ENCODE measurements at regions not wholly inside any gene's neighbourhood (a gene's known extent, or its start where the extent isn't known, plus 50 kb on each side); places are given as distances from the start of the nearest gene placed in this dataset.
A peak's percentile ranks its signal among the peaks of the same experiment; 100 is the strongest.

GRCh38 chr2:215831296-215831913, 181.9 kb downstream of the MREG start (continued):
- no peak for TF ChIP-seq KDM5A (IDR thresholded peaks at IDR 0.05; ENCODE audit: borderline replicate concordance, low read length)
- TF ChIP-seq ZNF317 (CRISPR knock-in tag; IDR thresholded peaks at IDR 0.05), result 0 out of 2 replicates have a peak, but pooled peaks have one; percentile 13
- TF ChIP-seq ZNF512B (CRISPR knock-in tag; IDR thresholded peaks at IDR 0.05; ENCODE audit: borderline replicate concordance), result no peak
- no peak for TF ChIP-seq ZNF563 (CRISPR knock-in tag; IDR thresholded peaks at IDR 0.05)
- TF ChIP-seq CCDC6 (CRISPR knock-in tag; IDR thresholded peaks at IDR 0.05), result no peak
- no peak for TF ChIP-seq ZNF296 (CRISPR knock-in tag; conservative IDR thresholded peaks at IDR 0.05)
- TF ChIP-seq SRF (IDR thresholded peaks at IDR 0.05; ENCODE audit: low read depth, low read length), result no peak
- no peak for TF ChIP-seq ZNF782 (CRISPR knock-in tag; IDR thresholded peaks at IDR 0.05; ENCODE audit: borderline replicate concordance)
- TF ChIP-seq ZNF446 (CRISPR knock-in tag; IDR thresholded peaks at IDR 0.05), result no peak
- TF ChIP-seq SRSF9 (IDR thresholded peaks at IDR 0.05; ENCODE audit: borderline replicate concordance, insufficient read depth, low read depth, low read length, poor library complexity, severe bottlenecking), result no peak
- TF ChIP-seq SOX6 (IDR thresholded peaks at IDR 0.05), result no peak
- TF ChIP-seq SOX6 (CRISPR knock-in tag; IDR thresholded peaks at IDR 0.05), result peak; percentile 70
- TF ChIP-seq RFXAP (CRISPR knock-in tag; IDR thresholded peaks at IDR 0.05; ENCODE audit: borderline replicate concordance), result no peak
- TF ChIP-seq HOXA5 (CRISPR knock-in tag; IDR thresholded peaks at IDR 0.05), result no peak
- no peak for TF ChIP-seq SNAPC2 (CRISPR knock-in tag; IDR thresholded peaks at IDR 0.05)
- no peak for TF ChIP-seq NR0B2 (CRISPR knock-in tag; IDR thresholded peaks at IDR 0.05)
- peak; percentile 73 for TF ChIP-seq HNF4A (CRISPR knock-in tag; IDR thresholded peaks at IDR 0.05)
- no peak for TF ChIP-seq ZSCAN25 (CRISPR knock-in tag; IDR thresholded peaks at IDR 0.05)
- 0 out of 2 replicates have a peak, but pooled peaks have one; percentile 59 for TF ChIP-seq ZNF44 (CRISPR knock-in tag; IDR thresholded peaks at IDR 0.05)
- TF ChIP-seq TBP (CRISPR knock-in tag; IDR thresholded peaks at IDR 0.05), result no peak
- no peak for TF ChIP-seq ZNF766 (CRISPR knock-in tag; IDR thresholded peaks at IDR 0.05; ENCODE audit: borderline replicate concordance)
- peak; percentile 46 for TF ChIP-seq RXRB (CRISPR knock-in tag; IDR thresholded peaks at IDR 0.05; ENCODE audit: borderline replicate concordance)
- no peak for TF ChIP-seq ZNF570 (CRISPR knock-in tag; IDR thresholded peaks at IDR 0.05; ENCODE audit: borderline replicate concordance)
- no peak for TF ChIP-seq ZNF512 (CRISPR knock-in tag; IDR thresholded peaks at IDR 0.05)

Measured in HepG2 (cell line).